GM21723 (cell line): ENCODE measurements at regions not wholly inside any gene's neighbourhood (a gene's known extent, or its start where the extent isn't known, plus 50 kb on each side); places are given as distances from the start of the nearest gene placed in this dataset.
"Not testable (repeated sequence)": the region's sequence is repeated elsewhere in the genome, so short reads cannot be mapped to it uniquely, and the experiment has no call there.

Experiments used
- ATAC-seq: cut with Tn5 transposase; IDR thresholded peaks from one replicate; pipeline ENCODE4 v1.9.1; 2021; ENCODE audit warnings: mild to moderate bottlenecking, moderate library complexity; ENCODE audit not compliant: unreplicated experiment

DNA sequence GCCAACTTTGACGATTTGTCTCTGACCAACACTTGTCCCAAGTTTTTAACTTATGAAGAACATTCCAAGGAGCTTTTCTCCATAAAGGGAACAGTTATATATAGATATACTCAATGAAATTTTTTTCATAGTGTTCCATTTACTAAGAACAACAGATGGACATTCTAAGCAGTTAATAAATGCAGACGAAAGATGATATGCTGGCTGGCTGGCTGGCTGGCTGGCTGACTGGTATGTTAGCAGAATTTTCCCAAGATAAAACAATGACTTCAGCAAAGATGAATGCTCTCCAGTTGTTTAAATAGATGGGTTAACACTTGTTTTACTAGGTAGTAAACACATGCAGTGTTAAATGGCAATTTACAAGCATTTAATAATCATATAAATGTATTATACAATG, 62.2 kb downstream of the SPANXN3 start:
- ATAC-seq, result no peak

DNA sequence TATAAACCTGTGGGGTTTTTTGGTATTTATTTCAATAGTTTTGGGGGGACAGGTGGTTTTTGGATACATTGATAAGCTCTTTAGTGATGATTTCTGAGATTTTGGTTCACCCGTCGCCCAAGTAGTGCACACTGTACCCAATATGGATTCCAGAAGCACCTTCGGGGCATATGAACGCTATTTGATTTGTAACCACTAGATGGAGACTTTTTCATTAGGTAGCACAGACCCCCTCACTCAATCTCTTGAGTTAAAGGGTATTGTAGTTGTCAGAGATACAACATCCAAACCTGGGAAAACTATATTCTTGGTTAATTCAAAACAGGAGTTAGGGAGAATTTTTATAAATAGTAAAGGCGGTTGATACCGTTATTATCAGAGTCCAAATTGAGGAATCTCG, 79.8 kb downstream of the SPANXN3 start:
- no peak for ATAC-seq

DNA sequence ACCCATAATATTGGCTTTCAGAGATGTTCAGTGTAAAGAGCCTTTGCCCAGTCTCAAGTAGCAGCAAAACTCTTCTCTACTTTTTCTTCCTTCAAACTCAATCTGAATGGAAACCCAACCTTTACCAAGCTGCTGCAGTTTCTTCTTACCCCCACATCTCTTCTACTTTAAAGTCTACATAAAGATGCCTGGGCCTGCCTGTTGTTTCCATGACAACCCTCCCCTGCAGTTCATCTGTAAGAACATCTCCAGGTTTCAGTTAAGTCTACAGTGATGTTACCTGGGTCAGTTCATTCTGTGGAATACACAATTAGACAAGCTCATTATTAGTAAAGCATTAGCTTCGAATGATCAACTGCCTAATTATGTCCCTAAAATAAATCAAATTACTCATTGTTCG, 81.4 kb downstream of the SPANXN3 start:
- no peak for ATAC-seq

DNA sequence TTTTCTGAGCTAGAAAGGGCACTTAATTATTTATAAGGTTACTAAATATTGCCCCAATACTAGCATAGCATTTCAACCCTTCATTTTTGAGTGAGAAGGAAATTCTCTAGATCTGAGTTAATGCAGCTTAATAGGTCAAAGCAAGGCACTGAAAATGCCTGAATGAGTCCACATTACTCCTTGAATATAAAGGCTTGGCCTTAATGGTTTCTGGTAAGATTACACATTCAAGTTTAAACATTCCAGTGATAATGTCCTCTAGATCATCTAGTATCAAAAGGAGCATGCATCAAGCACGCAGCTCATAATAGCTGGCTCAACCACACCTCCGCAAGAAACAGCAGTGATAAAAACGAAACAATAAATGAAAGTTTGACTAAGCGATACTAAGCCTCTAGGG, 87.5 kb downstream of the SPANXN3 start:
- ATAC-seq, result no peak

DNA sequence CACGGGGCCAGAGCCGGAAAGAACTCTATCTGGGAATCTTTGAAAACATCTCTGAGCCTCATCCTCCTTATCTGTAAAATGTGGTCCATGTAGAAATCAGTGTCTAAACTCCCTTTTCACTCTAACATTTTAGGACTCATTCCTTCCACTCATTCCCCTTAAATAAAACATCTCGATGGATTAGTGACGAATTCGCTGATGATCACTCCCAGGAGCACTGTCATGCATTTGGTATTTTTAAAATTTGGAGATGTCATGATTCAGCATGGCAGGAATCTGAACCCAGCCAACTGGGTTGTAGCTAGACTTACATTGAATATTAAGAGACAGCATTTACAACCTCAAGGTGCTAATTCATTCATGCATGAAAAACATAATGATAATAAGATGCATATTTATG, 88.1 kb downstream of the SPANXN3 start:
- ATAC-seq, result no peak

DNA sequence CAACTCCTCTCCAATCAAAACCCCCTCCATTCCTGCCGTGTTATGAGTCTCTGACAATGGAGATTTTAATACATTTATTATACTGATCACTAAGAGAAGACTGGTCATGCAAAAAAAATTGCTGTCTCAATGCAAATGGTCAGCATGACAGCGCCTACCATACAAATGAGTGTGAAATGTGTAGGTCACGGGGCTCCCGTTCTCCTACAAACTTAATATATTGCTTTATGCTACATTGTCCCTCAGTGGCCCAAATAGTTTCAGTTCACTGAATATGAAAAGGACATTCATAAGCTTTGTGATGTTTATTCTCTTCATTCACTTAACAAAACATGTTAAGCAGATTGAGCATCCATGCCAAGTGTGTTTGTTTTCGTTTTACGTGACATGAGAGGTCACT, 116.1 kb downstream of the SPANXN3 start:
- ATAC-seq, result no peak

DNA sequence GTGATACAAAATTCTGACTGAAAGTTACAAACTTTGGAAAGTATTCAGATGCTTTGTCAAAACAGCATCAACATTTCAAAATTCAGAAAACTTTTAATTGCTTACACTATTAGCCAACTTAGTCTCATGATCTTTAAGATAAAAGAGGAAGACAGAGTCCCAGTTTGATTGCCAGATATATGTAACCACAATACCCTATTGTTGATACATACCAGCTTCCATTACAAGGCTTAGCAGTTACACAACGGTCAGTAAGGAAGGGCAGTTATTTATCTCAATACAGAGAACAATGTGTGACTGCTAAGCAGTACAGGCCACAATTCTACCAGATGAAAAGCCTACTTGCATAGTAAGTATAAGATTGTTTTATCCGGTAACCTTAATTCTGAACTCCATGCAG, 138.4 kb downstream of the SPANXN3 start:
- no peak for ATAC-seq

DNA sequence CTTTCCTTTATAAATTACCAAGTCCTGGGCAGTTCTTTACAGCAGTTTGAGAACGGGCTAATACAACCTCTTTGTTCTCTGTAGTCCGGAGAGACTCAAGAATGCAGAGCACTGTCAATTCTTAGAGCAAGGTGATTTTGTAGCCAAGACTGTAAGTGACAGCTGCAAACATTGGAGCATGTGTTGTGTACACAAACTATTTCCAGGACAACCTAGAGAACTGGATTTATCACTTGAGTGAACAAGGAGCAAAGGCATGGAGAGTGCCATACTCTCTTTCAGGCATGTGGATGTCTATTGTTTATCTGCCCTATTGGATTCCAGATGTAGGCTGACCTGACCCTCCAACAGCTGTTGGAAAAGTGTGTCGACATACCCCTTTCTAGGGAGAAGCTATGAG, 153.9 kb downstream of the SPANXN3 start:
- no peak for ATAC-seq

DNA sequence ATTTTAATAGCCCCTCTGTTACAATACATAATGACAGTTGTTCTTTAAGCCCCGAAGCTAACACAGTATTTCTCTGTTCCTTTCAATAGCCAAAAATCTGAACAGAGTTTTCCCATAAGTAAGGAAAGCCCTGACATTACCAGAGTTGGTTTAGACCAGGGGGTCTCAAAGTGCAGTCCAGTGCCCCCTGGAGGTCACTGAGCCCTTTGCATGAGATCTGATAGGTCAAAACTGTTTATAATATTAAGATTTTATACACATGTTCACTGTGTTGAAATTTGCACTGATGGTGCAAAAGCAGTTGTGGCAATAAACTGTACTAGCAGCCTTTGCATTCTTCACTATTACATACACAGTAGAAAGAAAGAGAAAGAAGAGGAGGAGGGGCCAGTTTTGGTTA, 177.1 kb downstream of the SPANXN3 start:
- no peak for ATAC-seq

DNA sequence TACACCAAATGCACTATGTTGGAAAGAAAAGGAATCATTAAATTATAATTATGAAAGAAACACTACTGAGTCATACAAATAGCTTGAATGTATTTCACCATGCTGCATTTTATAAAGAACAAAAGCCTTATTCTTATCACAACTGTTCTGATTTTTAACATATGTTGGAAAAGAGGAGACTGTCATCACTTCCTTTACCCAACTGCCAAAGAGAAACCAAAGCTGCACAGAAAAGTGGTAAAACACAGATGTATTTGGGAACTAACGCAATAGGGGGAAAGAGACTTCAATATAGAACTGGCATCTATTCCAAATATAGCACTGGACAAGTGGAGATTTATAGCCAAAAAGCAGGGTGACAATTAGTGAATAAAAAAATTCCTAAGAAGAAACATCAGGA, 181.0 kb downstream of the SPANXN3 start:
- no peak for ATAC-seq

DNA sequence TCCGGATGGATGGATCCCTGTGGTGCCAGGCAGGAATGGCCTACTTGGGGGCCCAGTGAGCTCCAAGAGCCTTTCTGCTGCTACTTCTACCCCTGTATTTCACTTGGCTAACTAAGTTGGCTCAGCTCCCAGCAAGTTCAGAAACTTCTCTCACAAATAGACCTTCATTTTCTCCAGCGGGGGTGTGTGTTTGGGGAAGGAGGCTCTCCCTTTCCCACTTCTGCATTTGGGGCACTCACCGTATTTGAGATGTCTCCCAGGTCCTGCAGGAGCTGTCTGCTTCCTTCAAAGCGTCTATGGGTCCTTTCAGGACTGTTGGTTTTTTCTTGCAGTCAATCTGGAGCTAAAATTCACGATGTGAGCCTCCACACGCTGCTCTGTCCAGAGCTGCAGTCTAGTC, 197.7 kb downstream of the SPANXN3 start:
- ATAC-seq, result no peak

DNA sequence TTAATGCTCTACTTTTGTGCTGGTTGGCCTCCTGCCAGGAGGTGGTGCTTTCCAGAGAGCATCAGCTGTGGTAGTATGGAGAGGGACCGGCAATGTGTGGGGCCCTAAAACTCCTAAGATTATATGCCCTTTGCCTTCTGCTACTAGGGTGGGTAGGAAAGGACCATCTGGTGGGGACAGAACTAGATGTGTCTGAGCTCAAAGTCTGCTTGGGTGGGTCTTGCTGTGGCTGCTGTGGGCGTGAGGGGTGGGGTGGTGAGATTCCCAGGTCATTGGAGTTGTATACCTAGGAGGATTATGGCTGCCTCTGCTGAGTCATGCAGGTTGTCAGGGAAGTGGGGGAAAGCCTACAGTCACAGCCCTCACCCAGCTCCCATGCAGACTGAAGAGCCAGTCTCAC, 198.4 kb downstream of the SPANXN3 start:
- ATAC-seq, result not testable (repeated sequence)

DNA sequence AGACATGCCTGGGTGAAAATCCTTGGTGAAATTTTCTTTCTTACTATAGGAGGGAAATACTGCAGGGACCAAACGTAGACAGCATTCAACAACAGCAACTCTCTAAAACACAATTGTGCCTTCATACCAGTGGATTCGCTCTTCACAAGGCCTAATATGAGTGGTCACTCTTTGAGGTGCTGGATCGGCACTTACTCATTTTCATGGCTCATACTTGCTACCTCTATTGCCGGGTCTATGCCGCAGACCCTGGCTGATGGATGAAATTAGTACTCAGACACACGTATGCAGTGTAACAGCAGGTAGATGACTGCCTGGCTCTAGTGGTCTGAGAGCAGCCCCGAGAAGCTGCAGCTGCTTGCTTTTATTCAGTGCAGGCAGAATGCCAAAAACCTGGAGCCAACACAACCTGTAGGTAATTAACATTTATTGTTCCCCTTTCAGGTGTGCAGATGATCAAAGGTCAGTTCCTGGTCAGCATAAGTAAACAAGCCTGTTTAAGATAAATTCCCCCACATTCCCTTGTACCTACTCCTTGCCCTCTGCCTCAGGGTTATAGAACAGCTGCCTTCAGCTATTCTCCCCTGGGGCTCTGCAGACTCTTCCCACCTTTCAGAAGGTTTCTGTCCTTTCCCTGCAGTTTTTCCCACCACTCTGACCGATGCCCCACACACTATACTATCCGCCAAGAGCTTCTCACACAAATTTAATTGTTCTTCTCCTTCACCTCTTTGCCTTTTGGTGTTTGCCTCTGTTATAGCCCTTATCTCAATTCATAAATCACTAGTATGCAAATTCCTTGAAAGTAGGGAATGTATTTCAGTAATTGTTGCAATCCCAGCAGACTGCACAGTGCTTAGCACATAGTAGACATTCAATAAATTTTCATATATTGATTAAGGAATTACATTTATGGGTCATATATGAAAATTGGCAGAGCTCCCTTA, 210.0 kb downstream of the SPANXN3 start:
- ATAC-seq, result no peak

DNA sequence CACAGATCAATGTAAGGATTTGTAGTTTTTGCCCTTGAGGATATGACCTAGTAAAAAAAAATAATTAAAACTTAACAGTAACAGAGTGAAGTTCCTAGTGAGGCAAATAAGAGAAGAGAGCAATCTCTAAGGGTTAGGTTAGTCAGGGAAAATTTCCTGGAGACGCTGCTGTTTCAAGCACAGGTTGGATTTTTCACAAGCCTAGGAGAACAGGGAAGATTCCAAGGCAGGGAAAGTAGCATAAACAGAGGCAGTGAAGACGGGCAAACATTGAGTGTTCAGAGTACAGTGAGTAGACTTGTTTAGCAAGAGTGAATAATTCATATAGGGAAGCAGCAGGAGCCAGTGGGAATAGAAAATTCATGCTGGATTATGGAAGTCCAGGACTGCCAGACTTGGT, 212.8 kb downstream of the SPANXN3 start:
- ATAC-seq, result no peak

DNA sequence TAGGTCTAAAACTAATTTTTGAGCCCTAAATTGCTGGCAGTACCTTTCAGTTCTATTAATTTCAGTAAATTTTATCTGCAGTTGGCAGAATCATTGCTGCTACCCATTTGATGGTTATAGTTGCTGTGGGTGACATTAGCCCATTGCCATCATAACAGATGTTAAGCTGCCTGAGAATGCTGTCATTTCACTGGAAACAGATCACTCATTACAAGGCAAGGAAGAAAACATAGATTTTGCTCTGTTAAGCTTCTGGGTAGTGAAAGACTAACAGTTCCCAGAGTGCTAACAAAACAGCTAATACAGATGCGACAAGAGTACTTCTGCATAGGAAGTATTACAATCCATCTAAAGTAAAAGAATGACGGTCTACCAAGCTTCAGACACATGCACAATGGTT, 213.2 kb downstream of the SPANXN3 start:
- no peak for ATAC-seq

DNA sequence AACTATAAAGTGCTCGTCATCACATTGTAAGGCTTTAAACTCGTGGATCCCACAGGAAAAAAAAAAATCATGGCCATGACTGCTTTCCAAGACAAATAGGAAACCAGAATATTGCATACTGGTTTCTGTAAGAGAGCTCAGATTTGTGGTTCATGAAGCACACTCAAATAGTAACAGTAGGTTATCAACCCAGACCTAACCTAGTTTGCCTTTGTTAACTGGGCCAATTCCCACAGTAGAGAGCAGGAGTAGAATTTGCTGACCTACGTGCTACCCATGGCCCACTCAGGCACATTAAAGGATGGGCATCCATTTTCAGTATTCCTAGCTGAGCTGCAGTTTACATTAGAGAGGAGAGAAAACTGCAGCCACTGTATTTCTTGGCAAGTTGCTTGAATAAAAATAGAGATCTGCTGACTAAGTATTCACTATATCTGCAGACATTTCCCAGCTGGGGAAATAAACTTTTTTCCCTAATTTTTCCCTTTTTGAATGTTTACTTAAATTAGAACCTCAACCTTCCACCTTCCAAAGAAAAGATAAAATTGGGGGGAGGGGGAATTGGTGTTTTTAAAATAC, 218.5 kb downstream of the SPANXN3 start:
- ATAC-seq, result no peak

DNA sequence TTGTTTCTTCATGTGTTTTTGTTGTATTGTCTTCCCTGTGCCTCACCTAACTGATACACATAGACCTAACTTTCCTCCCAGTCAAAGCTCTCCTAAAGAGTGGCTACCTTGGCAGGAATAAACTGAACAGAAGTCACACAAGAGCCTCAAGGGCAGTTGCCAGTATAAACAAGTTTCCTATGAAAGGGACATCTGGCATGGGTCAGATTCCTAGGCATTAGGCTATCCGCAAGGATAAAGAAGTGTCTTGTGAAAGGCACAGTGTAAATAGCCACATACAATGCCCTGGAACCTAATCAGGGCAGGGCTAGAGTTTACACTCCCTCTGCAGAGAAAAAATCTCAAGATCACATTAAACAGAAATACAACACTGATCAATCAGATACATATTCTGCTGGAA, 220.8 kb downstream of the SPANXN3 start:
- no peak for ATAC-seq

DNA sequence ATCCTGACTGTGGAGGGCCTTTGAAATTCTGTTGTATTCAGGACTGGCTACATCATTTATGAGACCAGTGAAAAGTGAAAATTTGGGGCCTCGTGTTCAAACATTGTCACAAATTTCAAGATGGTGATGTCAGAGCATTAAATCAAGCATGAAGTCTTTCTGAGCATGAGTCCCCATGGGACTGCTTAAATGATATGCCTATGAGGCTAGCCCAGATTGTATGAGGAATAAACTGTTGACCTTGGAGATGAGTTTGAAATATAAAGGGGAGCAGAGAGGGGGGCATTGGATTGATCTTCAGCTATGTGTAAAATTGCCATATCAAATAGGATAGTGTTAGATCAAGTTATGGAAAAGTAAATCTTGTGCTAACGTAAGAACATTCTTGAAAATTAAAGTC, 230.0 kb downstream of the SPANXN3 start:
- ATAC-seq, result no peak

DNA sequence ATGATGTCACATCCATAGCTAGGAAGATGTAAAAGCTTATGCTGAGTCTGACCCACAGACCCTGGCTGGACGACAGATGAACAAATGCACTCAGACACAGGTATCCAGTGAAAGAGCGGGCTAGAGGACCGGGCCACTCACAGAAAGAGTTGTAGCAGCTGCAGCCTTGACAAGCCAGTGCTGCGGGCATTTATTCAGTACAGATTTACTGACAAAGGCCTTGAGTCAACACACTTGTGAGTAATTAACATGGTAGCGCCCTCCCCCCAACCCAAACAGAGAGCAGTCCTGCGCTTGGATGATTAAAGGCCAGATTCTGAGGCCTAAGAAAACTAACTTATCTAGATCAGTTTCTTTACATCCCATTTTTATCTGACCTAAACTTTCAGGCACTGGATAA, 244.6 kb downstream of the SPANXN4 start:
- no peak for ATAC-seq

DNA sequence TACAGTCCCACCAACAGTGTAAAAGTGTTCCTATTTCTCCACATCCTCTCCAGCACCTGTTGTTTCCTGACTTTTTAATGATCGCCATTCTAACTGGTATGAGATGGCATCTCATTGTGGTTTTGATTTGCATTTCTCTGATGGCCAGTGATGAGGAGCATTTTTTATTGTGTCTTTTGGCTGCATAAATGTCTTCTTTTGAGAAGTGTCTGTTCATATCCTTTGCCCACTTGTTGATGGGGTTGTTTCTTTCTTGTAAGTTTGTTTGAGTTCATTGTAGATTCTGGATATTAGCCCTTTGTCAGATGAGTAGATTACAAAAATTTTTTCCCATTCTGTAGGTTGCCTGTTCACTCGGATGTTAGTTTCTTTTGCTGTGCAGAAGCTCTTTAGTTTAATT, 218.9 kb downstream of the SPANXN4 start:
- ATAC-seq, result not testable (repeated sequence)

DNA sequence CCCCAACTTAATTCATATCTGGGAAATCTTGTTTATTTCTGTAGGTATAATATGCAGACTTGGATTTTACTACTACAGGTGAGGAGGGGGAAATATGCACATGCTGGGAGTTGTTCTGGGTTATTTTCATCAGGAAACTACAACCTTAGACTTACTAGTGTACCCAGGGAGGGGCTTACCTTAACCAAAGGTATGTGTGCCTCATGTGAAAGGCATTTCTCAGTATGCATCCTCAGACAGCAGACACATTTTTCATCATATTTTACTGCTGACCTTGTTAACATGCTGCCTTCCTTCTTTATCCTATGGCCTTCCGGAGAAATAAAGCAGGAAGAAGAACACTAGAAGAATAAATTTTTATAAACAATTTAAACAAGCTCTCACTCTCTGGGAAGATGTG, 214.9 kb downstream of the SPANXN4 start:
- ATAC-seq, result no peak

DNA sequence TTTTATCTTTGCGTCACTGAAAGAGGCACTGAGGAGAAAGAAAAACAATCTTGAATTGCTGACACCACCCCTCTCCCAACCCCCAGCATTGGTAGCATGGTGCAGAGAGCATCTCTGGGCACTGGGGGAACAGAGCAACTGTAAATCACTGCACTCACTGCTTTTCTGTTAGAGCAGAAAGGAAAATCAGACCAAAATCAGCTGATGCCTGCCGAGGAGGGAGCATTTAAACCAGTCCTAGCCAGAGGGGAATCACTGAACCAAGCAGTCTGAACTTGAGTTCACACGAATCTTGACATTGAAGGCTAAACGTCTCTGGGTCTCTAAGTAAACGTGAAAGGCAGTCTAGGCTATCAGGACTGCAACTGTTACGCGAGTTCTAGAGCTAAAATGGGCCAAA, 205.8 kb downstream of the SPANXN4 start:
- no peak for ATAC-seq

DNA sequence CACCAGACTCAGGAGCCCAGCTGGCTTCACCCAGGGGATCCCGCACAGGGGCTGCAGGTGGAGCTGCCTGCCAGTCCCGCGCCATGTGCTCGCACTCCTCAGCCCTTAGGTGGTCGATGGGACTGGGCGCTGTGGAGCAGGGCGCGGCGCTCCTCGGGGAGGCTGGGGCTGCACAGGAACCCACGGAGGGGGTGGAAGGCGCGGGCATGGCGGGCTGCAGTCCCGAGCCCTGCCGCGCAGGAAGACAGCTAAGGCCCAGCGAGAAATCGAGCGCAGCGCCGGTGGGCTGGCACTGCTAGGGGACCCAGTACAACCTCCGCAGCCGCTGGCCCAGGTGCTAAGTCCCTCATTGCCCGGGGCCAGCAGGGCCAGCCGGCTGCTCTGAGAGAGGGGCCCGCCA, 202.9 kb downstream of the SPANXN4 start:
- not testable (repeated sequence) for ATAC-seq
